ENCODE measurements at regions not wholly inside any gene's neighbourhood (a gene's known extent, or its start where the extent isn't known, plus 50 kb on each side); places are given as distances from the start of the nearest gene placed in this dataset.

DNA sequence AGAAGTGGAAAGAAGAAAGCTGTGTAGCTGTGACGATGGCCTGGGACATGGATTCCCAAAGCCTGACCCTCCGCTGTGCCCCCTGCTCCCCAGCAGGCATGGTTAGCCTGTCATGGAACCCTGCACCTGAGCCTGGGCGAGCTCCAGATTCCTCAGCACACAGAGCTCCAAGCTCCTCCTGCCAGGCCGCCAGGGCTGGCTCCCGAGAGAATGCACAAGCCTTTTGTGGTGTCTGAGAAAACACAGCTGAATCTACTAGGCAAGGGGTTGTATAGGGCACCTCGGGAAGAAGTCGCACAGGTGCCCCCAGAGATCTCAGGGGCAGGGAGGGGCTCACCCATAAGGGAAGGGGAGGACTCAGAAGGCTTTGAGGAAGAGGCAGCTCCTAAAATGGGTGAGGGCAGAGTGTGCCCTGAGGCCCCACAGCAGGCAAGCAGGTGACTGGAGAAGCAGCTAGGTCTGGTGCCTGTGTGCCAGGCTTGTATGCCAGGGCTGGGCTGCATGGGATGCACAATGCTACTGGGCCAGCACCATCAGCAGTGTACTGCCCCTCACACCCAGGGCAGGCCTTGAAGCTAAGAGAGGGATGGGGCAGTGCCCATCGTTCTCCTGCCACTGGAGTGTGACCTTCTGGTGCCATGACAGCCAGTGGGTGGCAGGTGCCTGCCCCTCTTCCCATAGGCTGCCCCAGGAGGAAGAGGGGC is 64.3 kb upstream of the CD93 start:
- intact Hi-C loops (cut with DNase I): no loop called here
- H3K4me3 ChIP-seq (ENCODE audit: low read length in 3 of 3): no peak overlapping the region
- H3K27ac ChIP-seq (ENCODE audit: low read depth in 2 of 2, low read length in 2 of 2): no peak overlapping the region
- H3K36me3 ChIP-seq (ENCODE audit: control insufficient read depth in 2 of 3, insufficient read depth in 3 of 3, low read length in 3 of 3): no peaks in the 10 kb centered on the region
- TF ChIP-seq, protein P1, sequence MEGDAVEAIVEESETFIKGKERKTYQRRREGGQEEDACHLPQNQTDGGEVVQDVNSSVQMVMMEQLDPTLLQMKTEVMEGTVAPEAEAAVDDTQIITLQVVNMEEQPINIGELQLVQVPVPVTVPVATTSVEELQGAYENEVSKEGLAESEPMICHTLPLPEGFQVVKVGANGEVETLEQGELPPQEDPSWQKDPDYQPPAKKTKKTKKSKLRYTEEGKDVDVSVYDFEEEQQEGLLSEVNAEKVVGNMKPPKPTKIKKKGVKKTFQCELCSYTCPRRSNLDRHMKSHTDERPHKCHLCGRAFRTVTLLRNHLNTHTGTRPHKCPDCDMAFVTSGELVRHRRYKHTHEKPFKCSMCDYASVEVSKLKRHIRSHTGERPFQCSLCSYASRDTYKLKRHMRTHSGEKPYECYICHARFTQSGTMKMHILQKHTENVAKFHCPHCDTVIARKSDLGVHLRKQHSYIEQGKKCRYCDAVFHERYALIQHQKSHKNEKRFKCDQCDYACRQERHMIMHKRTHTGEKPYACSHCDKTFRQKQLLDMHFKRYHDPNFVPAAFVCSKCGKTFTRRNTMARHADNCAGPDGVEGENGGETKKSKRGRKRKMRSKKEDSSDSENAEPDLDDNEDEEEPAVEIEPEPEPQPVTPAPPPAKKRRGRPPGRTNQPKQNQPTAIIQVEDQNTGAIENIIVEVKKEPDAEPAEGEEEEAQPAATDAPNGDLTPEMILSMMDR (IDR thresholded peaks at IDR 0.05; ENCODE audit: borderline replicate concordance, extremely low read depth, insufficient read depth): no peak
- FAIRE-seq (no peak), DNase-seq (peak in 1 of 5 donors; percentile 29)
- H3K4me1 ChIP-seq (ENCODE audit: control insufficient read depth in 2 of 3, insufficient read depth in 2 of 3, low read depth in 1 of 3, low read length in 3 of 3): peaks cover 0 to 8% (median 8%) of the 10 kb centered on the region in 3 donors
- no peak overlapping the region for H3K9ac ChIP-seq (ENCODE audit: low read length in 3 of 3)
- H3K9me3 ChIP-seq (ENCODE audit: control insufficient read depth in 2 of 3, insufficient read depth in 1 of 3, low read length in 3 of 3): no peaks in the 10 kb centered on the region
- H3K27me3 ChIP-seq (ENCODE audit: control insufficient read depth, insufficient read depth, low read length): no peaks in the 10 kb centered on the region

DNA sequence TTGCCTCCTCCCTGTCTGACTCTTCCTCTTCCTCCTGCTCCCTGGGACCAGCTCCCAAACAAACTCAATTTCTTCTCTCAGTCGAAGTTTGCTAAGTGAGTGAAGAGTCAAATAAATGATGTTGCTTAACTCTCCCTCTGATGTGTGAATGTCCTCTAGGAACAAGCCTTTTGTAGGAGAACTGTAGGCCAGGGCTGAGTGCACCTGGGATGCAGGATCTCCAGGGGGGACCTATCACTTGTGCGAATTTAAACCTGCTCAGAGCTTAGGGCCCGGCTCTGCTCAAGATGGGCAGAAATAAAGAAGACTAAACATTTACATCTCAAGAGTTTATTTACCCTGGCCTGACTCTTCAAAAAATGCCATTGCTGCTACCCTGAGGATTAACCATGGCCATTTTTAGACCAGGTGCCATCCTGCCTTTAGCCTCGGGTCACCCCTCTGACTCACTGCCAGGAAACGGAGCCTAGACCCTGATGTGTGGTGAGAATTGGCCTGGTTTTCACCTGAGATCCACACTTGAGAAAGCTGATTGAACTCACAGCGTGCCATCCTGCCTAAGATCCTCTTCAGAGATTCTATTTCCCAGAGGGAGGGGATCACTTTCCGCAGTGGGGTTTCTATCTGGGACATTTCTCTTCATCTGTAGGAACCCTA is 63.6 kb upstream of the CD93 start:
- no peaks in the 10 kb centered on the region for H3K36me3 ChIP-seq (ENCODE audit: control insufficient read depth in 2 of 3, insufficient read depth in 3 of 3, low read length in 3 of 3)
- FAIRE-seq (no peak), DNase-seq (peak in 1 of 5 donors; percentile 7)
- H3K27ac ChIP-seq (ENCODE audit: low read depth in 2 of 2, low read length in 2 of 2): no peak overlapping the region
- H3K4me1 ChIP-seq (ENCODE audit: control insufficient read depth in 2 of 3, insufficient read depth in 2 of 3, low read depth in 1 of 3, low read length in 3 of 3): peaks cover 0 to 8% (median 8%) of the 10 kb centered on the region in 3 donors
- TF ChIP-seq, protein P1 (IDR thresholded peaks at IDR 0.05; ENCODE audit: borderline replicate concordance, extremely low read depth, insufficient read depth): no peak
- H3K27me3 ChIP-seq (ENCODE audit: control insufficient read depth, insufficient read depth, low read length): no peaks in the 10 kb centered on the region
- no peak overlapping the region for H3K4me3 ChIP-seq (ENCODE audit: low read length in 3 of 3)
- H3K9me3 ChIP-seq (ENCODE audit: control insufficient read depth in 2 of 3, insufficient read depth in 1 of 3, low read length in 3 of 3): no peaks in the 10 kb centered on the region
- intact Hi-C loops (cut with DNase I): no loop called here
- H3K9ac ChIP-seq (ENCODE audit: low read length in 3 of 3): no peak overlapping the region

DNA sequence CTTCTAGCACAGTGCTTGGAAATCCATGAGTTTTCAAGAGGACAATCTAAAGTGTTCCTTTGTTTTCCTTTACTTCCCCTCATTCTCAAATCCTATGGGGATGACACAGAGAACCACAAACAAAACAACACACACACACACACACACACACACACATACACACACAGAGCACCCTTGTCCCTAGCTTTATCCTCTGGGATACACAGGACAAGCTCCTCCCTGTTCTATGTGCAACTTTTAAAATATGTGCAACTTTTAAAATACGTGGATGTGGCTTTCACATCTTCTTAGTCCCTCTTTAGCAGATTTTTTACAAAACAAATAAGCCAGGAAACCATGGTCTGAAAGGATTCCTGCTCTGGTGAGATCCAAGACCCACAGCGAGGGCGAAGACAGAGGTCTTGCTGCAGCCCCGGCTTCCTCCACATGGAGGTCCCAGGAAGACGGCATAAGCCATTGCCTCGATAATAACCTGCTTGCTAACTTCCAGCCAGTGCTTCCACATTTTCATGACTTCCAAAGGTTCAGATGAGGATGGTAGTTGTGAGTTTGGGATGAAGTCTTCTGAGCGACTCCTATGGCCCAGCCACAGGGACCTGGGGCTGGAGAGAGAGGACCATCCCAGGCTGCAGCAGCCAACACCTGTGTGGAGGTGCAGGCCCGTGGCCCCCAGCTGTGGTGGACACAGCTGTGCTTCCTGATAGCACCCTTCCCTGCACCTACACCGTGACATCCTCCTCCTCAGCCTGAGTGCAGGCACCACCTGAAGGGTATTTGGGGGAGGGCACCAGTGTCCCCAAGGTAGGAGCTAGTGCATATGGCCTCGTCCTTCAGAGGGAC is 62.8 kb upstream of the CD93 start:
- no peaks in the 10 kb centered on the region for H3K36me3 ChIP-seq (ENCODE audit: control insufficient read depth in 2 of 3, insufficient read depth in 3 of 3, low read length in 3 of 3)
- H3K9me3 ChIP-seq (ENCODE audit: control insufficient read depth in 2 of 3, insufficient read depth in 1 of 3, low read length in 3 of 3): no peaks in the 10 kb centered on the region
- DNase-seq (peak in 1 of 5 donors; percentile 17), FAIRE-seq (no peak)
- no peaks in the 10 kb centered on the region for H3K27me3 ChIP-seq (ENCODE audit: control insufficient read depth, insufficient read depth, low read length)
- peaks cover 0 to 8% (median 8%) of the 10 kb centered on the region in 3 donors for H3K4me1 ChIP-seq (ENCODE audit: control insufficient read depth in 2 of 3, insufficient read depth in 2 of 3, low read depth in 1 of 3, low read length in 3 of 3)
- no peak overlapping the region for H3K9ac ChIP-seq (ENCODE audit: low read length in 3 of 3)
- intact Hi-C loops (cut with DNase I): no loop called here
- TF ChIP-seq, protein P1 (IDR thresholded peaks at IDR 0.05; ENCODE audit: borderline replicate concordance, extremely low read depth, insufficient read depth): no peak
- no peak overlapping the region for H3K4me3 ChIP-seq (ENCODE audit: low read length in 3 of 3)
- peak overlapping the region in 1 of 2 donors; percentile 18 for H3K27ac ChIP-seq (ENCODE audit: low read depth in 2 of 2, low read length in 2 of 2)

All from kidney (tissue), 13 donors.